ENCODE measurements at regions not wholly inside any gene's neighbourhood (a gene's known extent, or its start where the extent isn't known, plus 50 kb on each side); places are given as distances from the start of the nearest gene placed in this dataset.

GRCh38 chr15:95363646-95364045, 966.9 kb upstream of the NR2F2 start:
- no peak overlapping the region for H3K4me3 ChIP-seq
- H3K36me3 ChIP-seq (replicated peaks in 1 of 2): no peaks in the 10 kb centered on the region
- TF ChIP-seq POLR2A (IDR thresholded peaks at IDR 0.05): no peak
- TF ChIP-seq, protein P1, sequence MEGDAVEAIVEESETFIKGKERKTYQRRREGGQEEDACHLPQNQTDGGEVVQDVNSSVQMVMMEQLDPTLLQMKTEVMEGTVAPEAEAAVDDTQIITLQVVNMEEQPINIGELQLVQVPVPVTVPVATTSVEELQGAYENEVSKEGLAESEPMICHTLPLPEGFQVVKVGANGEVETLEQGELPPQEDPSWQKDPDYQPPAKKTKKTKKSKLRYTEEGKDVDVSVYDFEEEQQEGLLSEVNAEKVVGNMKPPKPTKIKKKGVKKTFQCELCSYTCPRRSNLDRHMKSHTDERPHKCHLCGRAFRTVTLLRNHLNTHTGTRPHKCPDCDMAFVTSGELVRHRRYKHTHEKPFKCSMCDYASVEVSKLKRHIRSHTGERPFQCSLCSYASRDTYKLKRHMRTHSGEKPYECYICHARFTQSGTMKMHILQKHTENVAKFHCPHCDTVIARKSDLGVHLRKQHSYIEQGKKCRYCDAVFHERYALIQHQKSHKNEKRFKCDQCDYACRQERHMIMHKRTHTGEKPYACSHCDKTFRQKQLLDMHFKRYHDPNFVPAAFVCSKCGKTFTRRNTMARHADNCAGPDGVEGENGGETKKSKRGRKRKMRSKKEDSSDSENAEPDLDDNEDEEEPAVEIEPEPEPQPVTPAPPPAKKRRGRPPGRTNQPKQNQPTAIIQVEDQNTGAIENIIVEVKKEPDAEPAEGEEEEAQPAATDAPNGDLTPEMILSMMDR (IDR thresholded peaks at IDR 0.05): no peak
- H3K27me3 ChIP-seq: no peaks in the 10 kb centered on the region
- DNase-seq: no peak
- 54 to 62% (median 58%) methylated on average over 5 of the region's 5 CpGs for WGBS, 4 donors
- H3K27ac ChIP-seq: no peak overlapping the region
- intact Hi-C loops (cut with DNase I): no loop called here
- H3K4me1 ChIP-seq (replicated peaks in 1 of 2): no peaks in the 10 kb centered on the region
- no peaks in the 10 kb centered on the region for H3K9me3 ChIP-seq (replicated peaks in 1 of 3)

DNA sequence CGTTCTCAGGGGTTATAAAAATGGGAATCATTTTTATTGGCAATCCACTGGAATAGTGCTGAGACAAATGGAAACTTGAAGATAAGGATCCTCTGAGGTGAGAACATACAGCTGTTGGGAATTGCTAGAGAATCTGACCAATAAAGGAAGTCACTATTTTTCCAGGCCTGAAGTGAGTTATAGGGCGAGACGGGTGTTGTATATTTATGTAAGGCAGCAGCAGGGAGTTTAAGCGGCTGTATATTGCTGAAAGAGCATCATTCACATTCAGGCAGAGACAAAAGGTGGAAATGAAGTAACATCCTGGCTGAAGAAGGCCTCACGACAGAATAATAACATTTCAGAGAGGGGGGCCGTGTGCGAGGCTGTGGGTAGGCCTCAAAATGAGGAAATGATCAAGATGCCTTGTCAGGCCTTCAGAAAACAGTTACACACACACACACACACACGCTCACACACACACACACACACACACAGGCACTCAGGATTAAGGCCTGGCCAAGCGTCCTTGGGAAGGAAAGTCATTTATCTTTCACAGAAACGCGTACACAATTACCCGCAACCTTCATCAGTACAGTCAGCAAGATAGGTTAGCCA, 964.9 kb upstream of the NR2F2 start:
- Histone ChIP-seq H3K27ac (peak overlapping the region in 2 of 5 donors; percentile 22 to 63), H3K4me1 (replicated peaks in 1 of 2) (no peaks in the 10 kb centered on the region), H3K9me3 (replicated peaks in 1 of 3) (no peaks in the 10 kb centered on the region), H3K4me3 (no peak overlapping the region), H3K36me3 (replicated peaks in 1 of 2) (no peaks in the 10 kb centered on the region), H3K27me3 (no peaks in the 10 kb centered on the region)
- intact Hi-C loops (cut with DNase I): no loop called here
- DNase-seq: peak; percentile 8 to 68 (median 23)
- TF ChIP-seq, protein P1 (IDR thresholded peaks at IDR 0.05): no peak
- no peak for TF ChIP-seq POLR2A (IDR thresholded peaks at IDR 0.05)
- 26 to 40% (median 34%) methylated on average over 12 of the region's 12 CpGs for WGBS, 4 donors

- H3K27me3 ChIP-seq: no peaks in the 10 kb centered on the region
- no peaks in the 10 kb centered on the region for H3K9me3 ChIP-seq (replicated peaks in 1 of 3)
- no peak overlapping the region for H3K27ac ChIP-seq
- DNase-seq: peak in 1 of 7 donors; percentile 8
- no peak for TF ChIP-seq POLR2A (IDR thresholded peaks at IDR 0.05)
- TF ChIP-seq, protein P1 (IDR thresholded peaks at IDR 0.05): no peak
- intact Hi-C loops (cut with DNase I): no loop called here
- WGBS, 4 donors: 66 to 79% (median 72%) methylated on average over 5 of the region's 5 CpGs
- H3K4me1 ChIP-seq (replicated peaks in 1 of 2): no peaks in the 10 kb centered on the region
- H3K36me3 ChIP-seq (replicated peaks in 1 of 2): no peaks in the 10 kb centered on the region
- no peak overlapping the region for H3K4me3 ChIP-seq
Observed at GRCh38 chr15:95368191-95368590, 962.3 kb upstream of the NR2F2 start.

GRCh38 chr15:95368755-95369601, 961.5 kb upstream of the NR2F2 start:
- 75 to 85% (median 81%) methylated on average over 7 of the region's 7 CpGs for WGBS, 4 donors
- Histone ChIP-seq H3K36me3 (replicated peaks in 1 of 2) (no peaks in the 10 kb centered on the region), H3K4me1 (replicated peaks in 1 of 2) (no peaks in the 10 kb centered on the region), H3K9me3 (replicated peaks in 1 of 3) (no peaks in the 10 kb centered on the region), H3K4me3 (no peak overlapping the region), H3K27ac (no peak overlapping the region), H3K27me3 (no peaks in the 10 kb centered on the region)
- DNase-seq: no peak
- intact Hi-C loops (cut with DNase I): no loop called here
- TF ChIP-seq POLR2A (IDR thresholded peaks at IDR 0.05): no peak
- TF ChIP-seq, protein P1 (IDR thresholded peaks at IDR 0.05): no peak
